ENCODE measurements at regions not wholly inside any gene's neighbourhood (a gene's known extent, or its start where the extent isn't known, plus 50 kb on each side); places are given as distances from the start of the nearest gene placed in this dataset.

GRCh38 chr22:48425641-48426040 lies 1402.0 kb downstream of the BRD1 start:
- TF ChIP-seq GABPA (IDR thresholded peaks at IDR 0.05; ENCODE audit: low read depth) (no peak), POLR2AphosphoS5 (IDR thresholded peaks at IDR 0.05; ENCODE audit: low read depth) (no peak)

All from HL-60 (cell line).